ENCODE measurements at regions not wholly inside any gene's neighbourhood (a gene's known extent, or its start where the extent isn't known, plus 50 kb on each side); places are given as distances from the start of the nearest gene placed in this dataset.

- TF ChIP-seq ZNF18 (tag by site-specific recombination; IDR thresholded peaks at IDR 0.05), result no peak
- TF ChIP-seq ZNF560 (tag by site-specific recombination; IDR thresholded peaks at IDR 0.05; ENCODE audit: borderline replicate concordance), result no peak
- TF ChIP-seq ZNF114 (tag by site-specific recombination; IDR thresholded peaks at IDR 0.05), result no peak
- TF ChIP-seq ZNF146 (tag by site-specific recombination; IDR thresholded peaks at IDR 0.05), result no peak
- no peak for TF ChIP-seq ZNF521 (tag by site-specific recombination; IDR thresholded peaks at IDR 0.05)
- TF ChIP-seq ZNF221 (tag by site-specific recombination; IDR thresholded peaks at IDR 0.05; ENCODE audit: borderline replicate concordance), result no peak
- TF ChIP-seq ZNF19 (tag by site-specific recombination; IDR thresholded peaks at IDR 0.05; ENCODE audit: low read depth), result no peak
- no peak for TF ChIP-seq ZNF24 (tag by site-specific recombination; IDR thresholded peaks at IDR 0.05)
- no peak for TF ChIP-seq ZNF571 (tag by site-specific recombination; IDR thresholded peaks at IDR 0.05)
- TF ChIP-seq ZNF510 (tag by site-specific recombination; IDR thresholded peaks at IDR 0.05; ENCODE audit: insufficient replicate concordance), result no peak
- TF ChIP-seq ZNF223 (tag by site-specific recombination; IDR thresholded peaks at IDR 0.05), result peak; percentile 79; the same call in 1 of the 2 replicates
- TF ChIP-seq KLF8 (tag by site-specific recombination; IDR thresholded peaks at IDR 0.05), result no peak
- TF ChIP-seq RBAK (tag by site-specific recombination; IDR thresholded peaks at IDR 0.05), result no peak
- TF ChIP-seq ZNF513 (tag by site-specific recombination; IDR thresholded peaks at IDR 0.05), result no peak
- TF ChIP-seq ZNF777 (tag by site-specific recombination; IDR thresholded peaks at IDR 0.05; ENCODE audit: borderline replicate concordance), result no peak
- TF ChIP-seq PRDM2 (tag by site-specific recombination; IDR thresholded peaks at IDR 0.05; ENCODE audit: borderline replicate concordance), result 0 out of 2 replicates have a peak, but pooled peaks have one; percentile 39
- no peak for TF ChIP-seq ZBTB26 (tag by site-specific recombination; optimal IDR thresholded peaks at IDR 0.05)
- TF ChIP-seq SCRT1 (tag by site-specific recombination; IDR thresholded peaks at IDR 0.05; ENCODE audit: borderline replicate concordance), result no peak
- peak; percentile 50 for TF ChIP-seq GLIS2 (tag by site-specific recombination; IDR thresholded peaks at IDR 0.05)
- TF ChIP-seq IKZF3 (tag by site-specific recombination; IDR thresholded peaks at IDR 0.05), result no peak
- no peak for TF ChIP-seq ZNF548 (tag by site-specific recombination; IDR thresholded peaks at IDR 0.05)
- no peak for TF ChIP-seq CTCF (tag by site-specific recombination; IDR thresholded peaks at IDR 0.05)
- TF ChIP-seq ZNF837 (tag by site-specific recombination; IDR thresholded peaks at IDR 0.05), result no peak
- TF ChIP-seq ZNF248 (tag by site-specific recombination; IDR thresholded peaks at IDR 0.05), result no peak
- TF ChIP-seq ZNF132 (tag by site-specific recombination; IDR thresholded peaks at IDR 0.05; ENCODE audit: borderline replicate concordance), result no peak
- TF ChIP-seq ZNF16 (tag by site-specific recombination; IDR thresholded peaks at IDR 0.05; ENCODE audit: low read depth), result no peak
- no peak for TF ChIP-seq ZNF112 (tag by site-specific recombination; IDR thresholded peaks at IDR 0.05)
Measured at GRCh38 chr15:77869021-77869895, 208.3 kb downstream of the TBC1D2B start (continued).

All from HEK293 (cell line).